HG03439 (cell line): ENCODE measurements at regions not wholly inside any gene's neighbourhood (a gene's known extent, or its start where the extent isn't known, plus 50 kb on each side); places are given as distances from the start of the nearest gene placed in this dataset.
"Not testable (repeated sequence)": the region's sequence is repeated elsewhere in the genome, so short reads cannot be mapped to it uniquely, and the experiment has no call there.

ENCODE experiments used
- ATAC-seq: cut with Tn5 transposase; IDR thresholded peaks from one replicate; pipeline ENCODE4 v1.9.1; 2021; ENCODE audit warnings: mild to moderate bottlenecking, moderate library complexity; ENCODE audit not compliant: unreplicated experiment

- no peak for ATAC-seq
Measured at GRCh38 chr9:20240498-20240897, 381.8 kb downstream of the MLLT3 start.

- no peak for ATAC-seq
Measured at GRCh38 chr9:20238921-20239320, 383.4 kb downstream of the MLLT3 start.

GRCh38 chr9:20237686-20238085 lies 384.6 kb downstream of the MLLT3 start:
- ATAC-seq: no peak

- ATAC-seq: no peak
Measured at GRCh38 chr9:20236676-20237075, 385.6 kb downstream of the MLLT3 start.

- not testable (repeated sequence) for ATAC-seq
Measured at GRCh38 chr9:20235206-20235605, 387.1 kb downstream of the MLLT3 start.

GRCh38 chr9:20228096-20228495 lies 394.2 kb downstream of the MLLT3 start:
- ATAC-seq: no peak

- ATAC-seq: no peak
Measured at GRCh38 chr9:20227166-20227874, 395.0 kb downstream of the MLLT3 start.

GRCh38 chr9:20226345-20226744 lies 396.0 kb downstream of the MLLT3 start:
- no peak for ATAC-seq

- no peak for ATAC-seq
Measured at GRCh38 chr9:20225826-20226225, 396.5 kb downstream of the MLLT3 start.

- no peak for ATAC-seq
Measured at GRCh38 chr9:20224756-20225155, 397.5 kb downstream of the MLLT3 start.

- ATAC-seq: no peak
Measured at GRCh38 chr9:20220286-20220685, 402.0 kb downstream of the MLLT3 start.

GRCh38 chr9:20219437-20219836 lies 402.9 kb downstream of the MLLT3 start:
- ATAC-seq: no peak

- no peak for ATAC-seq
Measured at GRCh38 chr9:20217596-20217995, 404.7 kb downstream of the MLLT3 start.

GRCh38 chr9:20216438-20216837 lies 405.9 kb downstream of the MLLT3 start:
- ATAC-seq: no peak

GRCh38 chr9:20215552-20215951 lies 406.7 kb downstream of the MLLT3 start:
- ATAC-seq: no peak

GRCh38 chr9:20212806-20213205 lies 409.5 kb downstream of the MLLT3 start:
- ATAC-seq: no peak

GRCh38 chr9:20209391-20210340 lies 412.6 kb downstream of the MLLT3 start:
- no peak for ATAC-seq

GRCh38 chr9:20208961-20209371 lies 413.3 kb downstream of the MLLT3 start:
- no peak for ATAC-seq

- no peak for ATAC-seq
Measured at GRCh38 chr9:20208226-20208625, 414.1 kb downstream of the MLLT3 start.

GRCh38 chr9:20207176-20207575 lies 415.1 kb downstream of the MLLT3 start:
- ATAC-seq: no peak

GRCh38 chr9:20205821-20206220 lies 416.5 kb downstream of the MLLT3 start:
- no peak for ATAC-seq

GRCh38 chr9:20200991-20201431 lies 412.2 kb upstream of the SLC24A2 start:
- ATAC-seq: no peak
